Naive thymus-derived CD4-positive, alpha-beta T cell (primary cell): ENCODE measurements at regions not wholly inside any gene's neighbourhood (a gene's known extent, or its start where the extent isn't known, plus 50 kb on each side); places are given as distances from the start of the nearest gene placed in this dataset.

Experiments
- ATAC-seq: fragments of 150-1000 bp; cut with Tn5 transposase; 2 replicates; pipeline ENCODE4 v1.10.0; 2021; ENCODE audit warnings: mild to moderate bottlenecking, moderate library complexity
- CTCF ChIA-PET: fragments of 350-600 bp; sonication (Branson Sonifier 250); formaldehyde crosslinking; loops from one replicate; lab custom pipeline; 2021; ENCODE audit warnings: antibody characterized with exemption; lab: Charles Lee
- POLR2A ChIA-PET: fragments of 350-600 bp; sonication (Branson Sonifier 250); formaldehyde crosslinking; loops from one replicate; lab custom pipeline; 2021; ENCODE audit warnings: antibody characterized with exemption, inconsistent platforms; lab: Charles Lee
- DNase-seq, 9 donors: peaks; one replicate each; pipeline versions ENCODE4 v3.0.0 to v3.0.0-alpha.2; 2020 to 2022; ENCODE audit warnings: mixed read lengths in 1 of 9
- H3K27ac ChIP-seq: one replicate; pipeline ENCODE4 v1.7.0; 2013; ENCODE audit warnings: mild to moderate bottlenecking, low read depth, low read length, moderate library complexity
- H3K27me3 ChIP-seq, 2 donors: one replicate each; pipeline ENCODE4 v1.7.0; 2013; ENCODE audit warnings: low read length in 2 of 2, mild to moderate bottlenecking in 2 of 2, moderate library complexity in 2 of 2; ENCODE audit not compliant: control insufficient read depth in 2 of 2, insufficient read depth in 2 of 2
- H3K36me3 ChIP-seq, 3 experiments: 1 replicate in 2 of 3; 2 replicates in 1 of 3; pipeline ENCODE4 v1.7.0; 2013; ENCODE audit warnings: low read length in 3 of 3, mild to moderate bottlenecking in 3 of 3, moderate library complexity in 1 of 3; ENCODE audit not compliant: insufficient read depth in 3 of 3, control insufficient read depth in 2 of 3
- H3K4me1 ChIP-seq, 2 donors: one replicate each; pipeline ENCODE4 v1.7.0; 2013; ENCODE audit warnings: low read length in 2 of 2, mild to moderate bottlenecking in 2 of 2, moderate library complexity in 1 of 2; ENCODE audit not compliant: control insufficient read depth in 2 of 2, insufficient read depth in 2 of 2
- H3K4me3 ChIP-seq: 2 replicates; pipeline ENCODE4 v1.7.0; 2013; ENCODE audit warnings: mild to moderate bottlenecking, low read length
- H3K9me3 ChIP-seq, 3 experiments: 1 replicate in 2 of 3; 2 replicates in 1 of 3; pipeline ENCODE4 v1.7.0; 2013; ENCODE audit warnings: low read length in 3 of 3; ENCODE audit not compliant: control insufficient read depth in 2 of 3
- H3K27ac Mint-ChIP-seq, 9 donors: one replicate each; pipeline ENCODE4 v1.8.0; 2020 to 2022; ENCODE audit warnings: mixed read lengths in 9 of 9, mild to moderate bottlenecking in 8 of 9, moderate library complexity in 5 of 9, inconsistent platforms in 2 of 9
- H3K27me3 Mint-ChIP-seq, 5 donors: one replicate each; pipeline ENCODE4 v1.8.0; 2021 to 2022; ENCODE audit warnings: mixed read lengths in 5 of 5, mild to moderate bottlenecking in 1 of 5
- H3K36me3 Mint-ChIP-seq, 5 donors: one replicate each; pipeline ENCODE4 v1.8.0; 2020 to 2022; ENCODE audit warnings: mixed read lengths in 5 of 5, mild to moderate bottlenecking in 3 of 5, inconsistent platforms in 1 of 5
- H3K4me1 Mint-ChIP-seq, 7 donors: one replicate each; pipeline ENCODE4 v1.8.0; 2020 to 2022; ENCODE audit warnings: mixed read lengths in 7 of 7, mild to moderate bottlenecking in 3 of 7, inconsistent platforms in 1 of 7
- H3K4me3 Mint-ChIP-seq, 10 donors: one replicate each; pipeline ENCODE4 v1.8.0; 2020 to 2022; ENCODE audit warnings: mild to moderate bottlenecking in 10 of 10, mixed read lengths in 10 of 10, moderate library complexity in 6 of 10, inconsistent platforms in 2 of 10
- H3K9me3 Mint-ChIP-seq, 11 donors: one replicate each; pipeline ENCODE4 v1.8.0; 2020 to 2022; ENCODE audit warnings: mixed read lengths in 11 of 11, mild to moderate bottlenecking in 4 of 11, inconsistent platforms in 1 of 11, moderate library complexity in 1 of 11
- intact Hi-C, 2 donors: fragments of 100-400 bp; cut with micrococcal nuclease; formaldehyde crosslinking; loops; one replicate each; pipeline ENCODE4 v1.15.1; 2023

DNA sequence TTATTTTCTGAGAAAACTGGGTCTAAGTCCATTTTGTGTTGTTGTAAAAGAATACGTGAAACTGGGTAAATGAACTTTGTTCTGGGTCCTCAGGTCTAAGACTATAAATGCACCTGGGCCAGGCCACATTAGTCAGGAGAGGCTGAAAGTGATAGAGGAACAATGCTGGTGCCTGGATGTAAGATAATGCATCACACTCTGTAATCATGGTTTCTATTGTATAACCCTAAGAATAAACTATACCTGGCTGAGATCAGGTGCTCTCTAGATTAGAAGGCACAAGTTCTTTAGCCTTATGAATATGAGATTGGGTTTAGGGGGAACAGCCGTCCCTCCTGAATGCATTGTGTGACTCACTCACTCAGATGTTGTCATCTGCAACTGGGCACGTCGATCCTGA lies 675.5 kb downstream of the HTR1A start:
- peaks cover 0 to 15% (median 9%) of the 10 kb centered on the region in 11 donors for H3K9me3 Mint-ChIP-seq
- CTCF ChIA-PET = no interaction called here
- no peak overlapping the region for H3K4me3 ChIP-seq
- no peaks in the 10 kb centered on the region for H3K27me3 ChIP-seq
- H3K36me3 ChIP-seq = no peaks in the 10 kb centered on the region
- H3K4me1 Mint-ChIP-seq = no peaks in the 10 kb centered on the region
- intact Hi-C loops = no loop called here
- DNase-seq (no peak), ATAC-seq (no peak)
- H3K27ac Mint-ChIP-seq = no peak overlapping the region
- H3K4me1 ChIP-seq = no peaks in the 10 kb centered on the region
- POLR2A ChIA-PET = no interaction called here
- H3K27ac ChIP-seq = no peak overlapping the region
- no peaks in the 10 kb centered on the region for H3K9me3 ChIP-seq
- H3K27me3 Mint-ChIP-seq = no peaks in the 10 kb centered on the region
- no peaks in the 10 kb centered on the region for H3K36me3 Mint-ChIP-seq
- H3K4me3 Mint-ChIP-seq = no peak overlapping the region

DNA sequence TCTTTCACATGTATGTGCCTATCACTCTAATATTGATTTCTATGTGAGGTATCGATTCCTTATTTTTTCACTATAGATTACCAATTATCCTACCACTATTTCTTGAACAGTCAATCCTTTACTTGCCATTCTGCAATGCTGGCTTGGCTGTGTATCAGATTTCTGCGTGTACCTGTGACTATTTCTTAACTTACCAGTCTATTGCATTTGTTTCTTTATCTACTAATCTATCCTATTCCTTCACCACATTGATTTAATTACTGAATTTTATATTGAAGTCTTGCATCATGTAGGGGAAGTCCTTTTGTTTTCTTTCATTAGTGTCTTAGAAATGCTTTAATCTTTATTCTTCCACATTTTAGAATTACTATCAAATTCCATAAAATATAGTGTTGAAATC lies 684.8 kb downstream of the LRRC70 start:
- Histone ChIP-seq H3K36me3 (no peaks in the 10 kb centered on the region), H3K4me3 (no peak overlapping the region), H3K27ac (no peak overlapping the region), H3K27me3 (no peaks in the 10 kb centered on the region), H3K4me1 (no peaks in the 10 kb centered on the region), H3K9me3 (no peaks in the 10 kb centered on the region)
- ChIA-PET POLR2A (interaction anchor here (0.7 kb wide), 1 partner anchor 1242 kb away, joined by 4 read pairs; no protein-coding TSS in a partner anchor), CTCF (no interaction called here)
- Mint-ChIP-seq H3K4me3 (no peak overlapping the region), H3K9me3 (peaks cover 0 to 9% (median 2%) of the 10 kb centered on the region in 11 donors), H3K36me3 (no peaks in the 10 kb centered on the region), H3K27ac (no peak overlapping the region), H3K27me3 (no peaks in the 10 kb centered on the region), H3K4me1 (peaks cover 0 to 1% (median 0%) of the 10 kb centered on the region in 7 donors)
- intact Hi-C loops = no loop called here
- DNase-seq = no peak
- ATAC-seq = no peak

DNA sequence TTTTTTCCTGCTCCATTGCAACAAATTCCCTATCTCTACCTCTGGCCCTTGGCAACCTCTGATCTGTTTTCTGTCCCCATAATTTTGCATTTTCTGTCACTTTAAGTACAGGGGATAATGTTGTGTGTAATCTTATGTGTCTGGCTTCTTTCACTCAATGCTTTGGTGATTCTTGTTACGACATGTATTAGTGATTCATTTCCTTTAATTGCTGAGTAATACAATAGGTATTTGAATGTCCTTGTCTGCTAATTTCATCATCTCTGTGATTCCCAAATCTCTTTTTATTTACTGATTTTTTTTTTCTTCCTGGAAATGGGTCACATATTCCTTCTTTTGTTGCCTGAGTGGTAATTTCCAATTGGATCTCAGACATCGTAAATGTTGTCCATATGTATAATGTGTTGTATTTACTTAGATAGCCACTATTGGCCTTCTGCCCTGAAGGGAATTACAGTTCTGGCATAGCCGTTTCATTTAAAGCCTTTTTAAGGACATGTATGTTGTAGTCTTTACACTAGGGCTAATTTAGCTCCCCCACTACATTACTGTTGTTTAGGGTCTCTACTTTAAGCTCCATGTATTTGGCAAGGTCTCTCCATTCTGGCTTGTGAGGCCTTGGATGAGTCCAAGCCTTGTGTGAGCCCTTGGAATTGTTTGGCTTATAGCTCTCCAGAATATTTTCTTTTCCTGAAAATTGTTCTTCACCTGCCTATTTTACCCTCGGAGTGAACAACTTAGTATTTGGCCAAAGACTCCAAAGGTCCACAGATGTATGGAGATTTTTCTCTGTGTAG lies 683.8 kb downstream of the LRRC70 start:
- H3K27ac Mint-ChIP-seq = no peak overlapping the region
- H3K4me3 ChIP-seq = no peak overlapping the region
- H3K9me3 Mint-ChIP-seq = peaks cover 0 to 9% (median under 1%) of the 10 kb centered on the region in 11 donors
- no peaks in the 10 kb centered on the region for H3K27me3 ChIP-seq
- DNase-seq (no peak), ATAC-seq (no peak)
- H3K36me3 ChIP-seq = no peaks in the 10 kb centered on the region
- POLR2A ChIA-PET = no interaction called here
- H3K36me3 Mint-ChIP-seq = no peaks in the 10 kb centered on the region
- H3K4me3 Mint-ChIP-seq = no peak overlapping the region
- H3K4me1 Mint-ChIP-seq = peaks cover 0 to 1% (median 0%) of the 10 kb centered on the region in 7 donors
- H3K27me3 Mint-ChIP-seq = no peaks in the 10 kb centered on the region
- intact Hi-C loops = no loop called here
- CTCF ChIA-PET = no interaction called here
- H3K9me3 ChIP-seq = no peaks in the 10 kb centered on the region
- H3K4me1 ChIP-seq = no peaks in the 10 kb centered on the region
- H3K27ac ChIP-seq = no peak overlapping the region

DNA sequence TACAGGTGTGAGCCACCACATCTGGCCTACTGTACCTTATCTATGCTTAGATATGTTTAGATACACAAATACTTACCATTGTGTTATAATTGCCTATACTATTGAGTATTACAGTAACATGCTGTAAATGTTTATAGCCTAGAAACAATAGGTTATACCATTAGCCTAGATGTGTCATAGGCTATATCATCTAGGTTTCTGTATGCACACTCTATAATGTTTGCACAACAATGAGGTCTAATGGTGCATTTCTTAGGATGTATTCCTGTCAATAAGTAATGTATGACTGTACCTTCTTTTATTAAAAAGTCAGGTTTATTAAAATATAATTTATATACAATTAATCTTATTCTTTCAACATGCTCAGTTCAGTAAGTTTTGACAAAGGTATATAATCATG lies 683.1 kb downstream of the LRRC70 start:
- H3K36me3 Mint-ChIP-seq = no peaks in the 10 kb centered on the region
- H3K36me3 ChIP-seq = no peaks in the 10 kb centered on the region
- CTCF ChIA-PET = no interaction called here
- no peaks in the 10 kb centered on the region for H3K4me1 ChIP-seq
- intact Hi-C loops = no loop called here
- H3K27ac ChIP-seq = no peak overlapping the region
- no peak overlapping the region for H3K27ac Mint-ChIP-seq
- no peak overlapping the region for H3K4me3 ChIP-seq
- peaks cover 0 to 1% (median 0%) of the 10 kb centered on the region in 7 donors for H3K4me1 Mint-ChIP-seq
- DNase-seq (no peak), ATAC-seq (no peak)
- peaks cover 0 to 13% (median 2%) of the 10 kb centered on the region in 11 donors for H3K9me3 Mint-ChIP-seq
- no peak overlapping the region for H3K4me3 Mint-ChIP-seq
- no peaks in the 10 kb centered on the region for H3K27me3 Mint-ChIP-seq
- no peaks in the 10 kb centered on the region for H3K27me3 ChIP-seq
- POLR2A ChIA-PET = no interaction called here
- no peaks in the 10 kb centered on the region for H3K9me3 ChIP-seq

DNA sequence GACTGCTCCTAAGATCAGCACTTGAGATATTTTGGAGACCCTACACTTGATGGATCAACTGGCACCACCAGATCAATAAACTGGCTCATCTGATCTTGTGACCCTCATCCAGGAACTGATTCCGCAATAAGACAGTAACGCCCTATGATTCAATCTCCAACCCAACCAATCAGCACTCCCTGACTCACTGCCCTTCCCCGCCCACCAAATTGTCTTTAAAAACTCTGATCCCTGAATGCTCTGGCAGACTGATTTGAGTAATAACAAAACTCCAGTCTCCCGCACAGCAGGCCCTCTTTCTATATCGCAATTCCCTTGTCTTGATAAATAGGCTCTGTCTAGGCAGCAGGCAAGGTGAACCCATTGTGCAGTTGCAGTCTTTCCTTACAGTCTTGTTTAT lies 677.0 kb downstream of the LRRC70 start:
- Mint-ChIP-seq H3K9me3 (peaks cover 0 to 12% (median 4%) of the 10 kb centered on the region in 11 donors), H3K36me3 (no peaks in the 10 kb centered on the region), H3K4me3 (no peak overlapping the region), H3K27ac (no peak overlapping the region), H3K27me3 (no peaks in the 10 kb centered on the region), H3K4me1 (no peaks in the 10 kb centered on the region)
- Histone ChIP-seq H3K9me3 (no peaks in the 10 kb centered on the region), H3K4me3 (no peak overlapping the region), H3K27ac (no peak overlapping the region), H3K4me1 (no peaks in the 10 kb centered on the region), H3K36me3 (no peaks in the 10 kb centered on the region), H3K27me3 (no peaks in the 10 kb centered on the region)
- ATAC-seq (no peak), DNase-seq (no peak)
- ChIA-PET POLR2A (no interaction called here), CTCF (no interaction called here)
- intact Hi-C loops = no loop called here

DNA sequence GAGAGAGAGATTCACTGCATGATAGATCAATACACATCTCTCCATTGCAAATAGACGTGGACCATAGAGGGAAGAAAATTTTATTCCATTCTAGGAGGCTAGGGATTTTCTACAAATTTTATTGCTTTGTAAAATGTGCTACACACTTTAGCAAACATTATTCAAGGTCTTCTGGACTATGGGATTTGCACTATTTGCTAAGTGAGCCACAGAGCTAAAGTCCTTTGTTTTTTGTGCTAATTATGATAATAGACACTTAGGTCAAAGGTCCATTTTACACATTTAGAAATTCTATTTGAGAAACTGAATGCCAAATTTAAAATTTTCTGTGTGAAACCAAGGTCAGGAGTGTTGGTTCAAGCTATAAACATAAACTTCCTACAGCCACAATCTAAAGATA lies 672.3 kb downstream of the LRRC70 start:
- intact Hi-C loops = no loop called here
- no peak overlapping the region for H3K4me3 Mint-ChIP-seq
- CTCF ChIA-PET = no interaction called here

DNA sequence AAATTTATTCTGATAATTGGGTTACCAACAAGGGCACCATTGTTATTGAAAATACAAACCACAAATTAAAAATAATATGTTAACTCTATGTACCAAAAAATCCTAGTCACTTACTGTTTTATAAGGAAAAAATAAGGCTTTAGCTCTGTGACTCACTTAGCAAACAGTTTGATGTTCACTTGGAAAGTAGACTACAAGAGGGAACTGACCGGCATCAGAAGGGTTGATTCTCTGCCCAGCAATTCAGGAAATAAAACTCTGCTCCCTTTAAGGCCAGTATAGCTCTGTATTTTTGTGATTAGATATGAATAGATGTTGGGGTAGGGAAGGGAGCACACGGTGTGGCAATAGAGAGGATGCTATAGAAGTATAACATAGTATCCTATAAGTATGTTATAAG lies 671.3 kb downstream of the LRRC70 start:
- no peaks in the 10 kb centered on the region for H3K27me3 Mint-ChIP-seq
- no peaks in the 10 kb centered on the region for H3K9me3 ChIP-seq
- H3K4me1 ChIP-seq = no peaks in the 10 kb centered on the region
- ATAC-seq (no peak), DNase-seq (no peak)
- H3K4me3 Mint-ChIP-seq = no peak overlapping the region
- peaks cover 0 to 10% (median 2%) of the 10 kb centered on the region in 11 donors for H3K9me3 Mint-ChIP-seq
- H3K27ac ChIP-seq = no peak overlapping the region
- no peaks in the 10 kb centered on the region for H3K36me3 Mint-ChIP-seq
- ChIA-PET POLR2A (no interaction called here), CTCF (no interaction called here)
- no peak overlapping the region for H3K27ac Mint-ChIP-seq
- no peaks in the 10 kb centered on the region for H3K27me3 ChIP-seq
- H3K4me3 ChIP-seq = no peak overlapping the region
- H3K4me1 Mint-ChIP-seq = no peaks in the 10 kb centered on the region
- no peaks in the 10 kb centered on the region for H3K36me3 ChIP-seq
- intact Hi-C loops = no loop called here

More for the DNA sequence above, 672.3 kb downstream of the LRRC70 start:
- Mint-ChIP-seq H3K27me3 (no peaks in the 10 kb centered on the region), H3K9me3 (peaks cover 0 to 11% (median 4%) of the 10 kb centered on the region in 11 donors), H3K27ac (no peak overlapping the region), H3K36me3 (no peaks in the 10 kb centered on the region), H3K4me1 (no peaks in the 10 kb centered on the region)
- H3K36me3 ChIP-seq = no peaks in the 10 kb centered on the region
- ATAC-seq (no peak), DNase-seq (no peak)
- H3K4me3 ChIP-seq = no peak overlapping the region
- H3K4me1 ChIP-seq = no peaks in the 10 kb centered on the region
- no peak overlapping the region for H3K27ac ChIP-seq
- POLR2A ChIA-PET = no interaction called here
- no peaks in the 10 kb centered on the region for H3K27me3 ChIP-seq
- no peaks in the 10 kb centered on the region for H3K9me3 ChIP-seq
